HG03095 (cell line): ENCODE measurements at regions not wholly inside any gene's neighbourhood (a gene's known extent, or its start where the extent isn't known, plus 50 kb on each side); places are given as distances from the start of the nearest gene placed in this dataset.
"Not testable (repeated sequence)": the region's sequence is repeated elsewhere in the genome, so short reads cannot be mapped to it uniquely, and the experiment has no call there.

Experiments
- ATAC-seq: cut with Tn5 transposase; IDR thresholded peaks from one replicate; pipeline ENCODE4 v1.9.1; 2021; ENCODE audit warnings: moderate library complexity; ENCODE audit not compliant: unreplicated experiment

GRCh38 chr4:28007693-28008092 lies 1147.1 kb downstream of the STIM2 start:
- no peak for ATAC-seq

GRCh38 chr4:28009541-28009940 lies 1148.9 kb downstream of the STIM2 start:
- ATAC-seq, result no peak

GRCh38 chr4:28010577-28011240 lies 1150.1 kb downstream of the STIM2 start:
- no peak for ATAC-seq

DNA sequence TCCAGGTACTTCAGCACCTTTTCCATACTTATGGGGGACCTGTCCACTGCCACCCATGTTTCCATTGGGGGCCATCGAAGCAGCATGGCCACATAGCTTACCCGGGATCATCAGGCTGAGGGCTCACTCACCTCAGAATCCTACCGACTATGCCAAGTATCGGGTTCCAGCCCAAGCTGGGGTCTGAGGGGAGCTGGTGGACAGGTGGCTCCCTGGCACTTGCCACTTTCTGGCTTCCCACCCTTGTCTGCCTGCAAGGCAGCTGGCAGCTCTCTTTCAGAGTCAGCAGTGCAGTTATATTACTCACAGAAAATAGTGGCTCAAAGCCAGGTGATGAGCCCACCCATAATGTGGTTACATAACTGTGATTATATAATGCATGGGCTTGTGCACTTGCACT lies 1153.8 kb downstream of the STIM2 start:
- ATAC-seq, result no peak

DNA sequence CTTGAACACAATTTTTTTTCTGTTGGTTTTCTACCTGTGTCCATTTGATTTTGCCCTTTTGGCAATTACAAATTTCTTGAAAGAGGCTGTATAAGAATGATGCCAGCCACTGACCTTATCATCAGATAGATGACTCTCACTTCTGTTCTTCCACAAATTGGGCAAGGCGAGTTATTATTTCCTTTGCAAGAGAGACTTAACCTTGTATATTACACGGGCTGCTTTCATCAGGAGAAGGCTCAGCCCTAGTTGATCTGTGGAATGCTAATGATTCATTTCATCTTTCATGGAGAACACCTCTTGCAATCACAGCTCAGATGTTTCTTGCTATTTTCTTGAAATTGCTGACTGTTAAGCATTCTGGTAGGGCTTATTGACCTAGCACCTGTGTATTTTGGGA lies 1155.4 kb downstream of the STIM2 start:
- no peak for ATAC-seq

DNA sequence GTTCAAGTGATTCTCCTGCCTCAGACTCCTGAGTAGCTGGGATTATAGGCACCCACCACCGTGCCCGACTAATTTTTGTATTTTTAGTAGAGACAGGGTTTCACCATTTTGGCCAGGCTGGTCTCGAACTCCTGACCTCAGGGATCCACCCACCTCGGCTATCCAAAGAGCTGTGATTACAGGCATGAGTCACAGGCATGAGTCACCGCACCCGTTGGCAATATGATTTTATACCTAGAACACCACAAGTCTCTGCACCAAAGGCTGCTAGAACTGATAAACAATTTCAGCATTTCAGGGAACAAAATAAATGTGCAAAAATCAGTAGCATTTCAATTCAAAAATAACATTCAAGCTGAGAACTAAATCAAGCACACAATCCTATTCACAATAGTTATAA lies 1177.6 kb downstream of the STIM2 start:
- not testable (repeated sequence) for ATAC-seq

DNA sequence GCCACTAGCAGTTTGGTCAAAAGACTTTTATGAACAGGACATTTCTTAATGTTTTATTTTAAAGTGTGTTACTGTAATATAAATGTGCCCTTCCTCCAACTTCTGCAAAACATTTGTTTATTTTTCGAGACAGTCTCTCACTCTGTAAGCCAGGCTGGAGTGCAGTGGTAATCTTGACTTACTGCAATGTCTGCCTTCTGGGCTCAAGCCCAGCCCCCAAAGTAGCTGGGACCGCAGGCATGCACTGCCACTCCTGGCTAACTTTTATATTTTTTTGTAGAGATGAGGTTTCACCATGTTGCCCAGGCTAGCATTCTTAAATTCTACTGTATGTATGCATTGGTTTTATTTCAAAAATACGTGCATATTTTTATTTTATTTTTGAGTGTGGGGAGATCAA lies 1201.9 kb downstream of the STIM2 start:
- ATAC-seq, result no peak

GRCh38 chr4:28073860-28074555 lies 1213.4 kb downstream of the STIM2 start:
- no peak for ATAC-seq

GRCh38 chr4:28075401-28075956 lies 1214.8 kb downstream of the STIM2 start:
- ATAC-seq, result no peak

DNA sequence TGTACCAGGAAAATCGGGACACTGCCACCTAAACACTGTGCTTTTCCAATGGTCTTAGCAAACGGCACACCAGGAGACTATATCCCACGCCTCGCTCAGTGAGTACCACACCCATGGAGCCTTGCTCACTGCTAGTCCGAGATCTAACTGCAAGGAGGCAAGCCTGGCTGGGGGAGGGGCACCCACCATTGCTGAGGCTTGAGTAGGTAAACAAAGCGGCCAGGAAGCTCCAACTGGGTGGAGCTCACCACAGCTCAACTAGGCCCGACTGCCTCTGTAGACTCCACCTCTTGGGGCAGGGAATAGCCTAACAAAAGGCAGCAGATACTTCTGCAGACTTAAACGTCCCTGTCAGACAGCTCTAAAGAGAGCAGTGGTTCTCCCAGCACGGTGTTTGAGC lies 1216.6 kb downstream of the STIM2 start:
- not testable (repeated sequence) for ATAC-seq

GRCh38 chr4:28082686-28083390 lies 1222.2 kb downstream of the STIM2 start:
- ATAC-seq, result no peak

- no peak for ATAC-seq
These were observed 1232.0 kb downstream of the STIM2 start for GRCh38 chr4:28092610-28093009.

GRCh38 chr4:28093071-28093470 lies 1232.4 kb downstream of the STIM2 start:
- ATAC-seq, result no peak

GRCh38 chr4:28101583-28101982 lies 1240.9 kb downstream of the STIM2 start:
- no peak for ATAC-seq

DNA sequence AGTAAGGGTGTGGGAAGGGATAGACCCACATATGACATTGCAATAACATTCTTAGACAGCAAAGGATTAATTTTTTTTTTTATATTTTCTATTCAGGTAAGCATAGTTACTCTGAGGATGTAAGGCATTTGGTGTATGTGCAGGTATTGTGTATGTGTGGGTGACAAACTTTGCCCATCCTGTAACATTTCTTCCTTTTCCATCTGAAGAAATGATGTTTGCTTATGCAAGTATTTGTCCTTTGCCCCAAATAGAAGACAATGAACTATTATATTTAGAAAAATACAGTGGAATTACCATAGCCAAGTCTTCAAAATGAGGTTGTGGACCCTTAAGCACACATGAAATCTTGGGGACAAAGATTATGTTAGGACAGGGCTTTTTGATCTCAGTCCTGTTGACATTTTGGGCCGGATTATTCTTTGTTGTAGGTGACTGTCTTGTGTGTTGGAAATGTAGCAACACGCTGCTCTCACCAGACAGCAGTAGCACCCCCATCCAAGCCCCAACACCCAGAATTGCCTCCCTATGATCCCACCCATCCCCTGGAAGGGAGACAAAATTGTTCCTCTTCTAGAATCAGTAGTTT lies 1244.7 kb downstream of the STIM2 start:
- ATAC-seq, result no peak

GRCh38 chr4:28106155-28106554 lies 1245.5 kb downstream of the STIM2 start:
- ATAC-seq, result no peak

DNA sequence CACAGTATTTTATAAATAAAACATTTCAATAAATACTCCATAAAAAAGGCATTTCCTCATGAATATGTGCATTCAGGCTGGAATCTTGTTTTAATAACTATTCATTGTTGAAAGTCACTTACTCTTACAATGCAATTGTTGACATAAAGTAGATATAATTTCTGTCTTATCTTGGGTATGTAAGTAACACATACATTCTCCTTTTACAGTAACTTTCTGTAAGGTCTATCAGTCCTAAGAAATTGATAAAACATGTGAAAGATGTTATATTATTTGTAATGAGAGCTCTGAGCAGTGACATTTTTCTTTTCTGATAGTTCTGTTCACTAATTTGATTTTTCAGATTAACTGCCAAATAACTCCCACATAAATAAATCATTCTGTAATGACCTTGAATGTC lies 1249.2 kb downstream of the STIM2 start:
- ATAC-seq, result no peak

GRCh38 chr4:28112691-28113335 lies 1252.2 kb downstream of the STIM2 start:
- not testable (repeated sequence) for ATAC-seq

DNA sequence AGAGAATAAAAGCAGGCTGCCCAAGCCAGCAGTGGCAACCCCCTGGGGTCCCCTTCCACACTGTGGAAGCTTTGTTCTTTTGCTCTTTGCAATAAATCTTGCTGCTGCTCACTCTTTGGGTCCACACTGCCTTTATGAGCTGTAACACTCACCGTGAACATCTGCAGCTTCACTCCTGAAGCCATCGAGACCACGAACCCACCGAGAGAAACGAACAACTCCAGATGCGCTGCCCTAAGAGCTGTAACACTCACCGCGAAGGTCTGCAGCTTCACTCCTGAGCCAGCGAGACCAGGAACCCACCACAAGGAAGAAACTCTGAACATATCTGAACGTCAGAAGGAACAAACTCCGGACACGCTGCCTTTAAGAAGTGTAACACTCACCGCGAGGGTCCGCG lies 1252.9 kb downstream of the STIM2 start:
- ATAC-seq, result not testable (repeated sequence)

GRCh38 chr4:28116526-28117083 lies 1256.0 kb downstream of the STIM2 start:
- not testable (repeated sequence) for ATAC-seq
